Liver (tissue), 3 donors: ENCODE measurements at regions not wholly inside any gene's neighbourhood (a gene's known extent, or its start where the extent isn't known, plus 50 kb on each side); places are given as distances from the start of the nearest gene placed in this dataset.

Source experiments
- TF ChIP-seq, protein P1 (sequence below): fragments of 150-350 bp; IDR thresholded peaks from 2 replicates; pipeline ENCODE4 v1.5.1; 2017; ENCODE audit warnings: improper control_type of control experiment, low read depth, low read length; ENCODE audit not compliant: missing input control
- TF ChIP-seq, protein P2 (sequence below): IDR thresholded peaks from 2 replicates; pipeline ENCODE4 v1.6.1; 2016; ENCODE audit warnings: antibody characterized with exemption
- donor health status: healthy.
- donor health status: healthy.

DNA sequence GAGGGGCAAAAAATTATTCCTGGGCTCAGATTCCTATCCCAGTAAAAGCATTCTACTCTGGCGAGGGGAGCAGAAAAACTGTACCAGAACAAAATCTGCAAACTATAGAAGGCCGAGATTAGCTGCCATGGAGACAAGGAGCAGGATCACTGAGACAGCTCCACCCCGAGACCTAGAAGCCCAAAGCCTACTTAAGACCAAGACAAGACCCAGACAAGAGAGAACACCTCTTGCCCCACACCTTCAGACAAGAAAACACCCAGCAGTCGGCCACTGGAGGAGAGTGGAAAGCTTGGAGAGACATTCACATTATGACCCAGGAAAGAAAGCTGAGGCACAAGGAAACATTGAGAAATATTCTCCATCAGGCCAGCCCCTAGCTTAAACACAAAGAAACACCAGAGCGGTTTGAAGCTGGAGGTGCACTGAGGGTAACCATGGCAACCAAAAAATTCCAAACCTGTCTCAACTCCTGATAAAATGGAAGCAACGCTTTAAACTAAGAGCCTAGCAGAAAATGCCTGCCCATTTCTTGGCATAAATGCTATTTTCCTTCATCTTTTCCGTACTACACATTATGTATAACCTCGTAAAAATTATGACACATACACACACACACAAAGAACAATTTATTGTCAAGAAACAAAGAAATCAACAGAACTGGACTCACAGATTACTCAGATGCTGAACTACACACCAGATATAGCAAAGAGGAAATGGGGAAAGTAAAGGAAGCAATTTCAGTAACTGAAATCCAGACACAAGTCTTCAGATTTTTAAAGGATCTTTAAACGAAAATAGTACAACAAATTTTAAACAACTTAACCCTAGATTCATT is 53.8 kb upstream of the FTMT start:
- TF ChIP-seq, protein P1, sequence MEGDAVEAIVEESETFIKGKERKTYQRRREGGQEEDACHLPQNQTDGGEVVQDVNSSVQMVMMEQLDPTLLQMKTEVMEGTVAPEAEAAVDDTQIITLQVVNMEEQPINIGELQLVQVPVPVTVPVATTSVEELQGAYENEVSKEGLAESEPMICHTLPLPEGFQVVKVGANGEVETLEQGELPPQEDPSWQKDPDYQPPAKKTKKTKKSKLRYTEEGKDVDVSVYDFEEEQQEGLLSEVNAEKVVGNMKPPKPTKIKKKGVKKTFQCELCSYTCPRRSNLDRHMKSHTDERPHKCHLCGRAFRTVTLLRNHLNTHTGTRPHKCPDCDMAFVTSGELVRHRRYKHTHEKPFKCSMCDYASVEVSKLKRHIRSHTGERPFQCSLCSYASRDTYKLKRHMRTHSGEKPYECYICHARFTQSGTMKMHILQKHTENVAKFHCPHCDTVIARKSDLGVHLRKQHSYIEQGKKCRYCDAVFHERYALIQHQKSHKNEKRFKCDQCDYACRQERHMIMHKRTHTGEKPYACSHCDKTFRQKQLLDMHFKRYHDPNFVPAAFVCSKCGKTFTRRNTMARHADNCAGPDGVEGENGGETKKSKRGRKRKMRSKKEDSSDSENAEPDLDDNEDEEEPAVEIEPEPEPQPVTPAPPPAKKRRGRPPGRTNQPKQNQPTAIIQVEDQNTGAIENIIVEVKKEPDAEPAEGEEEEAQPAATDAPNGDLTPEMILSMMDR: no peak
- TF ChIP-seq, protein P2, sequence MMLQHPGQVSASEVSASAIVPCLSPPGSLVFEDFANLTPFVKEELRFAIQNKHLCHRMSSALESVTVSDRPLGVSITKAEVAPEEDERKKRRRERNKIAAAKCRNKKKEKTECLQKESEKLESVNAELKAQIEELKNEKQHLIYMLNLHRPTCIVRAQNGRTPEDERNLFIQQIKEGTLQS: no peak
